ENCODE measurements at regions not wholly inside any gene's neighbourhood (a gene's known extent, or its start where the extent isn't known, plus 50 kb on each side); places are given as distances from the start of the nearest gene placed in this dataset.
"Not testable (repeated sequence)": the region's sequence is repeated elsewhere in the genome, so short reads cannot be mapped to it uniquely, and the experiment has no call there.

DNA sequence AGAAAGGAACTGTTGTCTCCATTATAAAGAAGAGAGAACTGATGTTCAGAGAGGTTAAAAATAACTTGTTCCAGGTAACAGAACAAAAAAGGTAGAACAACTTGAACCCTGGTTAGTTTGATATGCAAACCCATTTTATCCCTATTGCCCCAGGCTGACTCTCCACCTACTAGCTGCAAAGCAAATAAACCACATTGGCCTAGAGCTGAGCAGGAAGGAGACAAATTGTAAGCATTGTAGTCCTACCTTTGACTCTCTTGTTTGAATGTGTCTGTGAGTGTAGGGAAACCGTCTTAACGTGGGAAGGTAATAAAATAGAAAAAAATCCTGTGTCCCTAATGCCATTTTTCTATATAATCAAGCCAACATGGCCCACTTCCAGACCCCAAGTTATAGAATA, 126.4 kb downstream of the CCER1 start:
- no peak for DNase-seq

DNA sequence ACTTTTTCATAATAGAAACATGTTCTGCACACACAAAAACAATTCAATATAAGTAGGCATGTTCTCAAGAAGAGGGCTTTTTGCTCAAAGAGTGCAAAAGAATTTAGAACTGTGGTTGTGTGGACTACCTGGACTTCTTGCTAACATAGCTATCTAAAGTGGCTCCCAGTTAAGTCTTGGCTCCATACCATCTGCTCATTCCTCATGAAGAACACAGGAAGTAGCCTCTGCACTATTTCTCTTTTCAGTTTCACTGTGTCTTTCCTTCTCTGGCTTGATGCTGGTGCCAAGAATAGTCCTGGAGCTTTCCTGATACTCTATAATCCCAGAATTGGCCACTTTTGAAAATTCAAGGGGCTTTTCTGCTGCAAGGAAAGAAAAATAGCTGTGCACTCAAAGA, 127.4 kb downstream of the CCER1 start:
- DNase-seq = no peak

- DNase-seq = no peak
Measured at GRCh38 chr12:90826036-90826435, 128.9 kb downstream of the CCER1 start.

DNA sequence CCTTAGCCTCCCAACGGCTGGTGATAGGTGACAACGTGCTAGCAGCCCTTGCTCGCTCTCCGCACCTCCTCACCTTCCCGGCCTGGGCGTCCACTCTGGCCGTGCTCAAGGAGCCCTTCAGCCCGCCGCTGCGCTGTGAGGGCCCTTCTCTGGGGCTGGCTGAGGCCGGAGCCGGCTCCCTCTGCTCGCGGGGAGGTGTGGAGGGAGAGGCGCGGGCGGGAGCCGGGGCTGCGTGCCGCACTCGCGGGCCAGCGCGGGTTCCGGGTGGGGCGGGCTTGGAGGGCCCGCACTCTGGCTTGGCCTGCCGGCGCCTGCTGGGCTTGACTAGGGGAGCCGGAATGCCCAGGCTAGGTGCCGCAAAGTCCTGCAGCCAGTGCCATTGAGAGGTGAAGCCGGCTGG, 131.1 kb downstream of the CCER1 start:
- DNase-seq = no peak

GRCh38 chr12:90819709-90820108, 135.3 kb downstream of the CCER1 start:
- no peak for DNase-seq

DNA sequence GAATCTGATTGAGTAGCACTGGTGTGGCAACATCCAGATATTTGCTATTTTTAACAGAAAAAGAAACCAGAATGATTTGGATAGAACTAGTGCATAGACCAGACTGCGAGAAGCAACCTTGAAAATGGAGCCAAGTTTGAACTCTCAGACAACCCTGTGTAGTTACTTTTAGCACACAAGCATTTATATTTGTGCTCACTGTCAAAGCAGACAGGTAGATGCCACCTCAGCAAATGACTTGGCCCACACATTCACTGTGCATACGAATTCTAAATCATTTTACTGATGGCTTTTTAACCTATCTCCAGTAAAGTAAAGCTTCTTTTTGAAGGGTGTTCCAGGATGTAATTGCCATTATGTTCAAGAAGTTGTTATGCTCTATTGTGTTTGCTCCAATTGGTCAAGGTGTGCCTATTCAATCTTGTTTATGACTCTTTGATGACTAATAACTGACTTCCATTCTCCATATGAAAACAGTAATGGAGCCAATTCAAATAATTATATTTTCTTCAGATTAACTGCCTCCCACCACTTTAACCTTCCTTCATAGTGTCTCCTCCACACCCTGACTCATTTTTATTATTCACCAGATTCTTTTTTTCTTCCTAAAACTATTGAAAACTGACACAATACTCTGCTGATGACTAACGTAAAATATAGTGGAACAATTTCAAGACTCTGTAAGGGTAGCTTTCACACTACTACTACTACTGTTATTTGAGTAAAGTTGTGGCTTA, 138.5 kb downstream of the CCER1 start:
- no peak for DNase-seq

DNA sequence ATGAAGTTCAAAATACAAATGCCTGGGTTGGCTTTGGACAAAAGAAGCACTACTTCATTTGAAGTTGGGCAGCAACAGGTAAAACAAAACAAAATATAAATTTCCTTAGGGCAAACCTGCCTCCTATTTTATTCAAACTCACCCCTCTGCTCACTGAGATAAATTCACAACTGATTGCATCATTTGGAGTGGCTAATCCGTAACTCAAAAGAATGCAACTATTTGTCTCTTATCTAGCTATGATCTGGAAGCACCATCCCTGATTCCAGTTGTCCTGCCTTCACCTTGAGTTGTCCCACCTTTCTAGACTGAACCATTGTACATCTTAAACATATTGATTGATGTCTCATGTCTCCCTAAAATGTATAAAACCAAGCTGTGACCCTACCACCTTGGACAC, 145.0 kb downstream of the CCER1 start:
- no peak for DNase-seq

- no peak for DNase-seq
Measured at GRCh38 chr12:90808568-90808967, 146.4 kb downstream of the CCER1 start.

- no peak for DNase-seq
Measured at GRCh38 chr12:90802727-90803126, 152.2 kb downstream of the CCER1 start.

DNA sequence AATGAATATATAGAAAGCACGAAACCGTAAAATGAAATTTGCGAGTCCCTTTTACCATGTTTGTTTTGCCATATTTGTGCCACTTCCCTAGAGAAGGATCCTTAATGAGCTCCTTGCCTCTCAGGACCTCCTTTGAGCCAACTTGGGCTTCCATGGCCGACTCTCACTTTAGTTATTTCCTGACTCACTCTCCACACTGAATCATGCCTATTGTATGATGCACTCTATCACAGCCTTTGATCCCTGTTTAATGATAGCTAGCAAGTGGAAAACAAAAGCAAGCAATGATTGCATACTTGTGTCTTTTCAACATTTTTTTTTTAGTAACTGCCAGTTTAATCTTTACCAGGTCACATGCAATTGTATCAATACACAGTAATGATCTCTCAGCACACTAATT, 153.2 kb downstream of the CCER1 start:
- no peak for DNase-seq

DNA sequence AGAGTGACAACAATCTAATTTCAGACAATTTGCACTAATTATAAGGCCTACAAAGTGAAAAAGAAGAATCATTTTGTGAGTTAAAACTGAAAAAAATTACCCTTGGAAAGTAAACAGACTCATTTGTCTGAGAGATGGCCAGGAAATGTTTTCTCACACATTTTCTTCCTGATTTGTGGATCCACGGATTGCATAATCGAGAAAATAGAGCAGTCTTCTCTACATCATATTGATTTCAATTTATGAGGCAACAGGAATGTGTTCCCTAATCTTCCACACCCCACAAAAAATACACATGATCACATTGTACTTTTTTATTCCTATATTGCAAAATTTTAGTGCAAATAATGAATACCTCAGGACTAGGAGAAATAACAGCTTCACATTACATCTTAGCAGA, 160.8 kb downstream of the CCER1 start:
- no peak for DNase-seq

DNA sequence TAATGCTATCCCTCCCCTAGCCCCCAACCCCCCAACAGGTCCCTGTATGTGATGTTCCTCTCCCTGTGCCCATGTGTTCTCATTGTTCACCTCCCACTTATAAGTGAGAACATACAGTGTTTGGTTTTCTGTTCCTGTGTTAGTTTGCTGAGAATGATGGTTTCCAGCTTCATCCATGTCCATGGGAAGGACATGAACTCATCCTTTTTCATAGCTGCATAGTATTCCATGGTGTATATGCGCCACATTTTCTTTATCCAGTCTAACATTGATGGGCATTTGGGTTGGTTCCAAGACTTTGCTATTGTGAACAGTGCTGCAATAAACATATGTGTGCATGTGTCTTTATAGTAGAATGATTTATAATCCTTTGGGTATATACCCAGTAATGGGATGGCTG, 162.3 kb downstream of the CCER1 start:
- not testable (repeated sequence) for DNase-seq

DNA sequence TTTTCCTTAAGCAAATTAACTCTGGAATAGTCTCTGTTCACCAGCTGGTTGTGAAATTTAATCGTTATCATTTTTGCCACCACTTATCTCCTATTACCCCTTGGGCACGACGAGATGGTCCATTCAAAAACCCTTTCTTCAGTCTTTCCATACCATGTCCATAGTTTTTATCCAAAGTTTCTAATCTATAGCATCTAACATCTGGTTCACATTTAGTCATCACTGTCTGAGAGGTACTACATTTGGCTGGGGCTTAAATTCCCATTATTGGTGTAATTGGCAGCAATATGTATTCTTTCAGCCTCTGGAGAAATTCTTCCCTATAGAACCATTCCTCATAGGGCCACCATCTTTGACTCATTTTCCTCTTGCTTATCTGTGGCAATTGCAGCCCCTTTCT, 163.5 kb downstream of the CCER1 start:
- DNase-seq = no peak

DNA sequence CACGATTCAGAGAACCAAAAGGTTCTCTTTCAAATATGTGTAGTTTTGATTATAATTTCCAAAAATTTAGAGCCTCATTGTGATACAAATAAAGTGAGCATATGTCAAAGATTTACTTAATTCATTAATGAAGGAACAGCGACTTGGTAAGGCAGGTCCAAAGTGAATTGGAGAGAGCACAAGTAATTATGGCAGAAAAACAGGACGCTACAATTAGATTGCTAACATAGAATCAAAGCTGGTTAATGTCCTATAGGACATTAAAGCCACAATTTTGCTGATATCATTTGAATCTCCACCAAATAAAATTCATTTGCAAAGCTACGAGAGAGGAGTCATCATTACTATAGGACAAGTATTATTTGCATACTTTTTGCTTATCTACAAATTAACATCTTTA, 164.2 kb downstream of the CCER1 start:
- no peak for DNase-seq

- DNase-seq = no peak
Measured at GRCh38 chr12:90773491-90773890, 181.5 kb downstream of the CCER1 start.

GRCh38 chr12:90770861-90771260, 184.1 kb downstream of the CCER1 start:
- DNase-seq = no peak

DNA sequence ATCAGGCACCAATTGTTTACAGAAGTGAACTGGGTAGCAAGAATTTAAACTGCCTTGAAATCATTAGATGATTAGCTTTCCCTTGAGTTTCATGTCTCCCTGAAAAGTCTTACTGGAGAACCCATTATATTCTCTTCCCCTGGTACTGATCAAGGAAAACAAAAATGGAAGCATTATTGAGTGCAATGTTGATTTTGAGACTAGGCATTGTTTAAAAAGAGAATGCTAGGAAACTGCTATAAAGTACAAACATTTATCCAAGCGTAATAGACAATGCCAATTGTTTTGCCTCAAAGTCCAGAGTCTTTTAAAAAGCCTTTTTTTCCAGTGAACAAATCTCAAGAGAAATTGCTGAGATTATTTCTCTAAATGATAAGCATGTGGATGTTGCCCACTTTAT, 197.0 kb downstream of the CCER1 start:
- DNase-seq = no peak

- DNase-seq = no peak
Measured at GRCh38 chr12:90745211-90745610, 209.8 kb downstream of the CCER1 start.

GRCh38 chr12:90741611-90742010, 213.4 kb downstream of the CCER1 start:
- no peak for DNase-seq

DNA sequence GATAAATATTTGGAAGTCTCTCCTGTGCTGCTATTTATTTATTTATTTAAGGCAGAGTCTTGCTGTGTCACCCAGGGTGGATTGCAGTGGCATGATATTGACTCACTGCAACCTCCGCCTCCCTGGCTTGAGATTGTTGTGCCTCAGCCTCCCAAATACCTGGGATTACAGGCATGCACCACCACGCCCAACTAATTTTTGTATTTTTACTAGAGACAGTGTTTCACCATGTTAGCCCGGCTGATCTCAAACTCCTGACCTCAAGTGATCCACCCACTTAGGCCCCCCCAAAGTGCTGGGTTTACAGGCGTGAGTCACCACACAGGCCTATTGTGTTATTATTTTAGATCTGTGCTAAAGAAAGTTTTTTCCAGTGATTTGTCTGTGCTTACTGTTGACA, 225.2 kb downstream of the CCER1 start:
- no peak for DNase-seq

- no peak for DNase-seq
Measured at GRCh38 chr12:90712671-90713070, 242.3 kb downstream of the CCER1 start.

DNA sequence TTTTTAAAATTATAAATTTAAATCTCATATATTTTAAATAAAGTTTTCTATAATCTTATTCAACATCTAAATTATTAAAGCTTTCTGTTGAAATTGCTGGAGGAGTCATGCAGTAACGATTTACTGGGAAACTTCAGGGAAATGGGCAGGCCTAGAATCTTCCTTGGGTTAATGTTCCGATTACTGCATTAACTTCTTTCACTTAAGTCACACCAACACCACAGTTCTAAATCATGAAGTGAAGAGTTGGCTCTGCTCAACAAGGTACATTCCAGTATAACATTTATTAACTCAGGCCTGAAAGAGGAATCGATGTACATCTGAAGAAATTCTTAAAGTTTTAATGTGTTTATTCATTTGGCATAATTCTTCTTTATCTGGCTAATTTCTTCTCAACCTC, 244.3 kb downstream of the CCER1 start:
- DNase-seq = no peak

DNA sequence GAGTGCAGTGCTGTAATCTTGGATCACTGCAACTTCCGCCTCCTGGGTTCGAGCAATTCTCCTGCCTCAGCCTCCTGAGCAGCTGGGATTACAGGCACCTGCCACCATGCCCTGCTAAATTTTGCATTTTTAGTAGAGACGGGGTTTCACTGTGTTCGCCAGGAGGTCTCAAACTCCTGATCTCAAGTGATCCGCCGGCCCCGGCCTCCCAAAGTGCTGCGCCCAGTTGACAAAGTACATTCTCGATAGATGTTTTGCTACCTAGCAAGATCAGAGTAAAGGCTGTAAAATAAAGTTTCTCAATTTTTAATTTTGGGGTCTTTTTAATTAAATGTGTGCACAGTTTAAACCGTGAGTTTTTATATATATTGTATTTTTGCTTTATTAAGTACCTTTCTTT, 248.9 kb downstream of the CCER1 start:
- no peak for DNase-seq

- DNase-seq = no peak
Measured at GRCh38 chr12:90695415-90695814, 259.6 kb downstream of the CCER1 start.

- DNase-seq = no peak
Measured at GRCh38 chr12:90690120-90690519, 264.9 kb downstream of the CCER1 start.

DNA sequence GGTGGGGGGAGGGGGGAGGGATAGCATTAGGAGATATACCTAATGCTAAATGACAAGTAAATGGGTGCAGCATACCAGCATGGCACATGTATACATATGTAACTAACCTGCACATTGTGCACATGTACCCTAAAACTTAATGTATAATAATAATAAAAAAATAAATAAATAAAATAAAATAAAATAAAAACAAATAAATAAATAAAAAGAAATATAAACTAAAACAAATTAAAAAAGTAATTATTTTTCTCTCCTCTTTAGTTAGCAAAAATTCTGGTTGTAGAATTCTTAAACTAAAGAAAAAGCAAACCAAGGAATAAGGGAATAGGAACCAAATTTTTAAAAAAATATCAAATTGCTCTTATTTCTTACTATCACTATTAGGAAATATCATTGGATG, 267.3 kb downstream of the CCER1 start:
- DNase-seq = not testable (repeated sequence)

All from activated CD8-positive, alpha-beta memory T cell treated with anti-CD3 and anti-CD28 coated beads for 24 hours (primary cell).